ENCODE measurements at regions not wholly inside any gene's neighbourhood (a gene's known extent, or its start where the extent isn't known, plus 50 kb on each side); places are given as distances from the start of the nearest gene placed in this dataset.

DNA sequence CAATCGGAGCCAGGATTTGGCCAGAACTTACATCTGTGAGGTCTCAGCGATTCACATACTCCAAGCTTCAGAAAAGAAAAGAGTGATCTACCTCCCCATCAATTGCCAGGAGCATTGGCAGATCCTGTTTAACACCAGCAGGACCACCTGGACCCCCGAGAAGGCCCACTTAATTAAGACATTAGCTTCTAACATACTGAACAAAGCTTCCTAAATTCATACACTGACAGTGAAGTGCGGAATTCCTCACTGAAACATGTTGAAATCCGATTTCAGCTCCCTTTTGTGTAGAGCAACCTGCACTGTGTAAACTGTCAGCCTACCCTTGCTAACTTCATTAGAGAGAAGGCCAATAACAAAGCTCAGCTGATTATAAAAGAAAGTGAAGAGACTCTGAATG lies 274.0 kb downstream of the NOVA1 start:
- Histone ChIP-seq H3K9ac (no peak overlapping the region), H3K79me2 (no peaks in the 10 kb centered on the region), H2AFZ (peak overlapping the region; percentile 9), H3K4me2 (ENCODE audit: low read length) (no peak overlapping the region), H3K27me3 (ENCODE audit: control insufficient read depth, insufficient read depth, low read length) (no peaks in the 10 kb centered on the region), H3K36me3 (ENCODE audit: control insufficient read depth, insufficient read depth, low read length) (no peaks in the 10 kb centered on the region), H3K4me1 (no peaks in the 10 kb centered on the region), H3K9me3 (ENCODE audit: control insufficient read depth, low read length) (no peaks in the 10 kb centered on the region), H3K27ac (no peak overlapping the region), H3K4me3 (ENCODE audit: low read depth, low read length) (no peak overlapping the region)
- TF ChIP-seq, protein P1, sequence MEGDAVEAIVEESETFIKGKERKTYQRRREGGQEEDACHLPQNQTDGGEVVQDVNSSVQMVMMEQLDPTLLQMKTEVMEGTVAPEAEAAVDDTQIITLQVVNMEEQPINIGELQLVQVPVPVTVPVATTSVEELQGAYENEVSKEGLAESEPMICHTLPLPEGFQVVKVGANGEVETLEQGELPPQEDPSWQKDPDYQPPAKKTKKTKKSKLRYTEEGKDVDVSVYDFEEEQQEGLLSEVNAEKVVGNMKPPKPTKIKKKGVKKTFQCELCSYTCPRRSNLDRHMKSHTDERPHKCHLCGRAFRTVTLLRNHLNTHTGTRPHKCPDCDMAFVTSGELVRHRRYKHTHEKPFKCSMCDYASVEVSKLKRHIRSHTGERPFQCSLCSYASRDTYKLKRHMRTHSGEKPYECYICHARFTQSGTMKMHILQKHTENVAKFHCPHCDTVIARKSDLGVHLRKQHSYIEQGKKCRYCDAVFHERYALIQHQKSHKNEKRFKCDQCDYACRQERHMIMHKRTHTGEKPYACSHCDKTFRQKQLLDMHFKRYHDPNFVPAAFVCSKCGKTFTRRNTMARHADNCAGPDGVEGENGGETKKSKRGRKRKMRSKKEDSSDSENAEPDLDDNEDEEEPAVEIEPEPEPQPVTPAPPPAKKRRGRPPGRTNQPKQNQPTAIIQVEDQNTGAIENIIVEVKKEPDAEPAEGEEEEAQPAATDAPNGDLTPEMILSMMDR (IDR thresholded peaks at IDR 0.05), result no peak

DNA sequence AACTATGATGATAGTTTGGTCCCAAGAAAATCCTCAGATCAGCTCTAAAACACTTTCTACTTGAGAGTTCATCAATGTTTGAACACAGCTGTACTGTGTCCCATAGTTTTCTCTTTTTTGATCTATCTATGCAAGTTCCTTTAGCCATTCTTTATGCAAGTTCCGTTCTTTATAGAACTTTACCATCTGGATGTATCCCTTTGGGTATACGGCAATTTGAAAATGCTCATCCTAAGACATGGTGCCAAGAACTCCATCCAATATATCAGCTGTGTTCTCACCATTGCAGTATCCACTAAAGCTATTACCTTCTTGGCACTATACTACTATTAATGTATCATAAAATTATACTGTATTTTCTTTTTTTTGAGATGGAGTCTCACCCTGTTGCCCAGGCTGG lies 276.9 kb downstream of the NOVA1 start:
- Histone ChIP-seq H3K36me3 (ENCODE audit: control insufficient read depth, insufficient read depth, low read length) (no peaks in the 10 kb centered on the region), H2AFZ (no peak overlapping the region), H3K27me3 (ENCODE audit: control insufficient read depth, insufficient read depth, low read length) (no peaks in the 10 kb centered on the region), H3K9me3 (ENCODE audit: control insufficient read depth, low read length) (no peaks in the 10 kb centered on the region), H3K27ac (no peak overlapping the region), H3K79me2 (no peaks in the 10 kb centered on the region), H3K9ac (no peak overlapping the region), H3K4me3 (ENCODE audit: low read depth, low read length) (no peak overlapping the region), H3K4me2 (ENCODE audit: low read length) (no peak overlapping the region), H3K4me1 (no peaks in the 10 kb centered on the region)
- TF ChIP-seq, protein P1 (IDR thresholded peaks at IDR 0.05), result no peak

DNA sequence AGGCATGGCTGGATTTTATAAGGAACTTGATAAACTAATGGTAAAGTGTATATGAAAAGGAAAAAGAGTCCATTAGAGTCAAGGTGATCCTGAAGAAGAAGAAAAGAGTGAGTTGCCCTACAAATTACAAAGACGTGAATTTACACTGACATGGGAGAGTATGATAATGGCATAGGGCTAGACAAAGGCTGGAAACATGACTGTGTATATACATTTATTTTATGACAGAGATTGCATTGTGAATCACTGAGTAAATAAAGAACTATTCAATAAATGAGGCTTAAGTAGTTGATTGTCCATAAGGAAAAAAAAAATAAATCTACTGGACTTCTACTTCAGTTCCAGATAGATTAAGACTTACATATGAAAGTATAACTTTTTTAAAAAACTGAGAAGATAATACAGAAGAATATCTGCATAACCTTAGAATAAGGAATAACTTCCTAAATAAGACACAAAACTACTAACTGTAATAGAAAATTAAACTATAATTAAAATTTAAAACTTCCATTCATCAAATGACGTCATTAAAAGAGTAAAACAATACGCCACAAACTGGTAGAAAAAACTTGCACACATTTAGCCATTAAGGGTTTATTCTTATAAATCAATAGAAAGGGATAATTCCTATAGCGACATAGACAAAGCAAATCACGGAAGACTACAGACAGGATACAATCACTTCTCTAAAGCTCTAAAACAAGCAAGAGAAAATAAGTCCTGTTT lies 278.5 kb downstream of the NOVA1 start:
- no peaks in the 10 kb centered on the region for H3K9me3 ChIP-seq (ENCODE audit: control insufficient read depth, low read length)
- no peak overlapping the region for H3K9ac ChIP-seq
- no peak overlapping the region for H3K4me2 ChIP-seq (ENCODE audit: low read length)
- no peaks in the 10 kb centered on the region for H3K36me3 ChIP-seq (ENCODE audit: control insufficient read depth, insufficient read depth, low read length)
- H3K4me3 ChIP-seq (ENCODE audit: low read depth, low read length), result no peak overlapping the region
- H2AFZ ChIP-seq, result no peak overlapping the region
- H3K79me2 ChIP-seq, result no peaks in the 10 kb centered on the region
- TF ChIP-seq, protein P1 (IDR thresholded peaks at IDR 0.05), result no peak
- no peaks in the 10 kb centered on the region for H3K4me1 ChIP-seq
- H3K27me3 ChIP-seq (ENCODE audit: control insufficient read depth, insufficient read depth, low read length), result no peaks in the 10 kb centered on the region
- no peak overlapping the region for H3K27ac ChIP-seq

DNA sequence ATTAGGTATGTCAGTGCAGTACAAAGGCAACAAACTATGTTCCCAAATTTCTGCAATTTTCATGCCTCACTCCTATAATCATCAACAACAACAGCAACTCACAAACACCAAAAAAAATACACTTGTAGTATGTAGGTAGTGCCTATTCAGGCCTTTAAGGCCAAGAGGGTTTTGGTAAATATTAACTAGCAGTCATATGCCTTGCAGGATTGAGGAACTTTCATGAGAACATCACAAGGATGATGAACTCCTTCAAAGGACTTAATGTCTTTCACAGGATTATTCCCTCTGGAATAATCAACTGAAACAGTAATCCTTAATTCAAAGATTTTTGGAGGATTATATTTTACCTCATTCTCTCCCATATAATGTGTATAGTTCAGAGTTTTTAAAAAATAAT lies 293.8 kb downstream of the NOVA1 start:
- TF ChIP-seq, protein P1 (IDR thresholded peaks at IDR 0.05), result no peak
- Histone ChIP-seq H3K4me1 (no peaks in the 10 kb centered on the region), H3K27ac (no peak overlapping the region), H3K4me3 (ENCODE audit: low read depth, low read length) (no peak overlapping the region), H3K36me3 (ENCODE audit: control insufficient read depth, insufficient read depth, low read length) (no peaks in the 10 kb centered on the region), H3K9me3 (ENCODE audit: control insufficient read depth, low read length) (no peaks in the 10 kb centered on the region), H3K4me2 (ENCODE audit: low read length) (no peak overlapping the region), H3K27me3 (ENCODE audit: control insufficient read depth, insufficient read depth, low read length) (no peaks in the 10 kb centered on the region), H3K9ac (no peak overlapping the region), H3K79me2 (no peaks in the 10 kb centered on the region), H2AFZ (no peak overlapping the region)

DNA sequence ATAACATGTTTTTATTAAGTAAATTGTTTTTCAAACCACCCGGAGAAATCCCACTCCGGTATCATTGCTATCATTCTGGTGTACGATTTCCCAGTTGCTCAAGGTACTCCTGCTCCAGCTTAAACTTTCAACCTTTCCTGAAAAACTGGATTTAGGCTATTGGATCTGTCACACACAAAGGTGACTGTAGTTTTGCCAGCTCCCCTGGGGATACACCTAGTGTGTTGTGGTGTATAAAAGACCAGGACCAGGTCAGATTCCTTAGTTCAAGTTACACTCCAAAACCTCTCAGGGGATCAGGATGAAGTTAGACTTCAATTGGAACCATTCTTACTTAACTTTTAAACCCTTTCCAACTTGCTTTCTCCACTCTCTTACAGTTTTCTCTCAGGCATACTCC lies 303.9 kb downstream of the NOVA1 start:
- H3K9ac ChIP-seq, result no peak overlapping the region
- no peaks in the 10 kb centered on the region for H3K36me3 ChIP-seq (ENCODE audit: control insufficient read depth, insufficient read depth, low read length)
- no peak overlapping the region for H2AFZ ChIP-seq
- H3K4me2 ChIP-seq (ENCODE audit: low read length), result no peak overlapping the region
- H3K9me3 ChIP-seq (ENCODE audit: control insufficient read depth, low read length), result no peaks in the 10 kb centered on the region
- H3K4me1 ChIP-seq, result no peaks in the 10 kb centered on the region
- no peaks in the 10 kb centered on the region for H3K27me3 ChIP-seq (ENCODE audit: control insufficient read depth, insufficient read depth, low read length)
- TF ChIP-seq, protein P1 (IDR thresholded peaks at IDR 0.05), result no peak
- H3K27ac ChIP-seq, result no peak overlapping the region
- no peak overlapping the region for H3K4me3 ChIP-seq (ENCODE audit: low read depth, low read length)
- H3K79me2 ChIP-seq, result no peaks in the 10 kb centered on the region
